ENCODE measurements at regions not wholly inside any gene's neighbourhood (a gene's known extent, or its start where the extent isn't known, plus 50 kb on each side); places are given as distances from the start of the nearest gene placed in this dataset.

DNA sequence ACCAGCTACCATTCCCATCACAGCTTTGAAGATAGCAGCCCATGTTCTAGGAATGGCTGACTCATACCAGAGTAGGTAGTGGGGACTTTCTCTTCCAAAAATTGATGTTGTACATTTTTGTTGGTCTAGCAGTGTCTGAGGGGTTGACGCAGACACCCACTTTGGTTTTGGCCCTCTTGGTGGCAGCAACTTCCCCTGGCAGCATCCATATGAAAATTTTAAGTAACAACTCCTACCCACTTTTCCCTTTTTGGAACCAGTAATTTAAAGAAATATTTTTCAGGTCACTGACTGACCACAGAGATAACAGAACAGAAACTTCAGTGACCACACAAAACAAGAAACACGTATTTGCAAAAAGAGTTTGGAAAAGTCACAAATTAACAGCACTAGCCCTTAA lies 162.0 kb upstream of the TMCC3 start:
- Histone ChIP-seq H3K27me3 (no peaks in the 10 kb centered on the region), H3K4me3 (no peak overlapping the region), H3K9me3 (no peaks in the 10 kb centered on the region), H3K36me3 (no peaks in the 10 kb centered on the region), H3K4me1 (no peaks in the 10 kb centered on the region), H3K27ac (no peak overlapping the region)
- TF ChIP-seq, protein P1, sequence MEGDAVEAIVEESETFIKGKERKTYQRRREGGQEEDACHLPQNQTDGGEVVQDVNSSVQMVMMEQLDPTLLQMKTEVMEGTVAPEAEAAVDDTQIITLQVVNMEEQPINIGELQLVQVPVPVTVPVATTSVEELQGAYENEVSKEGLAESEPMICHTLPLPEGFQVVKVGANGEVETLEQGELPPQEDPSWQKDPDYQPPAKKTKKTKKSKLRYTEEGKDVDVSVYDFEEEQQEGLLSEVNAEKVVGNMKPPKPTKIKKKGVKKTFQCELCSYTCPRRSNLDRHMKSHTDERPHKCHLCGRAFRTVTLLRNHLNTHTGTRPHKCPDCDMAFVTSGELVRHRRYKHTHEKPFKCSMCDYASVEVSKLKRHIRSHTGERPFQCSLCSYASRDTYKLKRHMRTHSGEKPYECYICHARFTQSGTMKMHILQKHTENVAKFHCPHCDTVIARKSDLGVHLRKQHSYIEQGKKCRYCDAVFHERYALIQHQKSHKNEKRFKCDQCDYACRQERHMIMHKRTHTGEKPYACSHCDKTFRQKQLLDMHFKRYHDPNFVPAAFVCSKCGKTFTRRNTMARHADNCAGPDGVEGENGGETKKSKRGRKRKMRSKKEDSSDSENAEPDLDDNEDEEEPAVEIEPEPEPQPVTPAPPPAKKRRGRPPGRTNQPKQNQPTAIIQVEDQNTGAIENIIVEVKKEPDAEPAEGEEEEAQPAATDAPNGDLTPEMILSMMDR (IDR thresholded peaks at IDR 0.05) = no peak
- no peak for TF ChIP-seq POLR2A (IDR thresholded peaks at IDR 0.05)
- DNase-seq = no peak
- intact Hi-C loops (cut with DNase I; ENCODE audit: low total_unique reads) = no loop called here

- Histone ChIP-seq H3K27ac (no peak overlapping the region), H3K36me3 (no peaks in the 10 kb centered on the region), H3K4me1 (no peaks in the 10 kb centered on the region), H3K9me3 (no peaks in the 10 kb centered on the region), H3K4me3 (no peak overlapping the region), H3K27me3 (no peaks in the 10 kb centered on the region)
- DNase-seq = no peak
- intact Hi-C loops (cut with DNase I; ENCODE audit: low total_unique reads) = no loop called here
- TF ChIP-seq, protein P1 (IDR thresholded peaks at IDR 0.05) = no peak
- no peak for TF ChIP-seq POLR2A (IDR thresholded peaks at IDR 0.05)
These were observed 161.3 kb upstream of the TMCC3 start for GRCh38 chr12:94811611-94812010.

DNA sequence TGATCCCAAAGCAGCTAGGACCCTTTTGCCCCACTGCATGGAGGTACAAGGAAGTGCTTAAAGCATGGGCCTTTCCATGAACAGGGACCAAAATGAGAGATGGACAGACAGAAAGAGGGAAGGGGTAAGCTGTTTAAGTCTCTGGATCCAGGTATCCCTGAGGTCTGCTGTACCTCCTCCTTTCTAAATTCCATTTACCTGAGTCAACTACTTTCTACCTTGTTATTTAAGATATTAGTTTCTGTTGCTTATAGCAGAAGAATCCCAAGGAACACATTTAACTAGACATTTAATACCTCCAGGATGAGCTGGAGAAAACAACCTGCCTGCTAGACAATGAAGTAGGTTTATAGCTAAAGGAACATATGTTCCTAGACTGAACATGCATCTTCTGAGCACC lies 157.6 kb upstream of the TMCC3 start:
- H3K27me3 ChIP-seq = no peaks in the 10 kb centered on the region
- no peak for DNase-seq
- TF ChIP-seq POLR2A (IDR thresholded peaks at IDR 0.05) = no peak
- TF ChIP-seq, protein P1 (IDR thresholded peaks at IDR 0.05) = no peak

GRCh38 chr12:94806617-94807016 lies 156.3 kb upstream of the TMCC3 start:
- Histone ChIP-seq H3K4me3 (no peak overlapping the region), H3K9me3 (no peaks in the 10 kb centered on the region), H3K27ac (no peak overlapping the region), H3K4me1 (no peaks in the 10 kb centered on the region), H3K36me3 (no peaks in the 10 kb centered on the region), H3K27me3 (no peaks in the 10 kb centered on the region)
- TF ChIP-seq POLR2A (IDR thresholded peaks at IDR 0.05) = no peak
- TF ChIP-seq, protein P1 (IDR thresholded peaks at IDR 0.05) = no peak
- no peak for DNase-seq
- intact Hi-C loops (cut with DNase I; ENCODE audit: low total_unique reads) = no loop called here

More for the DNA sequence above, 157.6 kb upstream of the TMCC3 start:
- H3K4me3 ChIP-seq = no peak overlapping the region
- H3K36me3 ChIP-seq = no peaks in the 10 kb centered on the region
- no peaks in the 10 kb centered on the region for H3K4me1 ChIP-seq
- intact Hi-C loops (cut with DNase I; ENCODE audit: low total_unique reads) = no loop called here
- no peaks in the 10 kb centered on the region for H3K9me3 ChIP-seq
- H3K27ac ChIP-seq = no peak overlapping the region

DNA sequence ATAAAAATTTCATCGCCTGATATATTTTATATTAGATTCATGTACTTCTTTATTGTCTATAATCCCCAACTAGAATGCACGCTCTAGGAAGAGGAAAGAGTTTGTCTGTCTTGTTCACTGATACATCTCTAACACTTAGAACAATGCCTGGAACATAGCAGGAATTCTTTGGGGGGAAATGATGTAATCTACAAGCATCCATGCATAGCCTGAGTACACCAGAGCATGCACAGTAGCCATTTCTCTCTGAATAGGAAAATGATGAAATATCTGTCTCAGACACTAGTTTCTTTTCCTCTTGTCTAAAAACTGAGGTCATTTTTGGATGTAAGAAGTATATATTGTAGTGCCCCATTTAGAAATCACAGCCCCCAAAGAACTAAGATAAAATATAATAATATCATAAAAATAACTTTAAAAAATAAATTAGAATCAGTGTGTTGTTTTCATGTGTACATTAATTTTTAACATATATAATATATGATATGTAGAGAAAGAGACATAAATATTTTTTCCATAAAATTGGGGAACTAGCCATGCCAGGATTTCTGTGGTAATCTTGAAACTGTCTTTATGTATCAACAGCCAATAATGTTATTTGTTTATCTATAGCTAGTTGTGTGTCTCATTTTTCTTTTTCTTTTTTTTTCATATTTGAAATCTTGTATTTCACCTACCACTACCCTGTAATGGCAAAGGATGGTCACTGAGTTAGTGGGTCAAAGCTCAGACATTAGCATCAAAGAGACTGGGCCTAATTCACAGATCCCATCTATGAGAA lies 155.6 kb upstream of the TMCC3 start:
- DNase-seq = no peak
- no peaks in the 10 kb centered on the region for H3K36me3 ChIP-seq
- H3K9me3 ChIP-seq = no peaks in the 10 kb centered on the region
- H3K4me1 ChIP-seq = no peaks in the 10 kb centered on the region
- intact Hi-C loops (cut with DNase I; ENCODE audit: low total_unique reads) = no loop called here
- H3K27me3 ChIP-seq = no peaks in the 10 kb centered on the region
- TF ChIP-seq, protein P1 (IDR thresholded peaks at IDR 0.05) = no peak
- TF ChIP-seq POLR2A (IDR thresholded peaks at IDR 0.05) = no peak
- no peak overlapping the region for H3K27ac ChIP-seq
- no peak overlapping the region for H3K4me3 ChIP-seq
